Mesodermal cell (in vitro differentiated cells): ENCODE measurements at regions not wholly inside any gene's neighbourhood (a gene's known extent, or its start where the extent isn't known, plus 50 kb on each side); places are given as distances from the start of the nearest gene placed in this dataset.

Experiments used
- H3K27ac ChIP-seq: 2 replicates; pipeline ENCODE4 v1.7.0; 2013; ENCODE audit warnings: mild to moderate bottlenecking, low read depth, low read length, moderate library complexity; ENCODE audit not compliant: severe bottlenecking
- H3K36me3 ChIP-seq: 2 replicates; pipeline ENCODE4 v1.7.1; 2013; ENCODE audit warnings: mild to moderate bottlenecking, low read length, moderate library complexity; ENCODE audit not compliant: control insufficient read depth, insufficient read depth
- H3K4me1 ChIP-seq: one replicate; pipeline ENCODE4 v1.7.1; 2013; ENCODE audit warnings: mild to moderate bottlenecking, low read length; ENCODE audit not compliant: insufficient read depth, control insufficient read depth, poor library complexity, severe bottlenecking
- H3K4me3 ChIP-seq: 2 replicates; pipeline ENCODE4 v1.7.0; 2013; ENCODE audit warnings: low read length, control low read depth, mild to moderate bottlenecking; ENCODE audit not compliant: insufficient read depth, poor library complexity, severe bottlenecking; ENCODE audit errors: extremely low read depth
- H3K9me3 ChIP-seq: 2 replicates; pipeline ENCODE4 v1.7.1; 2013; ENCODE audit warnings: mild to moderate bottlenecking, low read length, moderate library complexity; ENCODE audit not compliant: control insufficient read depth
- WGBS, 2 experiments: methylation state at CpG; one replicate each; pipeline ENCODE4 v1.1.5; 2013; ENCODE audit warnings: missing lambda C conversion rate in 2 of 2; ENCODE audit not compliant: insufficient coverage in 2 of 2; 5-methylcytosine and 5-hydroxymethylcytosine counted together

GRCh38 chr18:64810354-64810753 lies 661.5 kb upstream of the LINC00305 start:
- WGBS, 2 experiments = 90 to 95% methylated on average over 1 to 2 of the region's 3 CpGs
- Histone ChIP-seq H3K36me3 (no peaks in the 10 kb centered on the region), H3K9me3 (peaks cover 5% of the 10 kb centered on the region), H3K27ac (no peak overlapping the region), H3K4me3 (no peak overlapping the region), H3K4me1 (no peaks in the 10 kb centered on the region)

GRCh38 chr18:64809801-64810200 lies 660.9 kb upstream of the LINC00305 start:
- H3K4me1 ChIP-seq = no peaks in the 10 kb centered on the region
- WGBS, 2 experiments = 80 to 82% methylated on average over 1 to 4 of the region's 5 CpGs

GRCh38 chr18:64807560-64807959 lies 658.7 kb upstream of the LINC00305 start:
- Histone ChIP-seq H3K36me3 (no peaks in the 10 kb centered on the region), H3K9me3 (no peaks in the 10 kb centered on the region), H3K4me3 (no peak overlapping the region), H3K27ac (no peak overlapping the region), H3K4me1 (no peaks in the 10 kb centered on the region)
- WGBS, 2 experiments = 91 to 92% methylated on average over 5 of the region's 5 CpGs

More at GRCh38 chr18:64809801-64810200, 660.9 kb upstream of the LINC00305 start:
- peaks cover 5% of the 10 kb centered on the region for H3K9me3 ChIP-seq
- H3K27ac ChIP-seq = no peak overlapping the region
- no peaks in the 10 kb centered on the region for H3K36me3 ChIP-seq
- H3K4me3 ChIP-seq = no peak overlapping the region

- H3K36me3 ChIP-seq = no peaks in the 10 kb centered on the region
- no peaks in the 10 kb centered on the region for H3K4me1 ChIP-seq
- H3K4me3 ChIP-seq = no peak overlapping the region
- 86 to 100% methylated on average over 1 to 2 of the region's 5 CpGs for WGBS, 2 experiments
- no peaks in the 10 kb centered on the region for H3K9me3 ChIP-seq
- no peak overlapping the region for H3K27ac ChIP-seq
Observed at GRCh38 chr18:64806691-64807090, 657.8 kb upstream of the LINC00305 start.

GRCh38 chr18:64806232-64806631 lies 657.3 kb upstream of the LINC00305 start:
- Histone ChIP-seq H3K4me3 (no peak overlapping the region), H3K9me3 (no peaks in the 10 kb centered on the region), H3K4me1 (no peaks in the 10 kb centered on the region), H3K36me3 (no peaks in the 10 kb centered on the region), H3K27ac (no peak overlapping the region)
- WGBS, 2 experiments = no CpG with 5 or more reads among the region's 2 CpGs

GRCh38 chr18:64803471-64803870 lies 654.6 kb upstream of the LINC00305 start:
- WGBS, 2 experiments = no CpG with 5 or more reads among the region's 1 CpG
- no peaks in the 10 kb centered on the region for H3K4me1 ChIP-seq

GRCh38 chr18:64800151-64800550 lies 651.3 kb upstream of the LINC00305 start:
- H3K36me3 ChIP-seq = no peaks in the 10 kb centered on the region
- H3K4me1 ChIP-seq = no peaks in the 10 kb centered on the region
- H3K27ac ChIP-seq = no peak overlapping the region
- no peaks in the 10 kb centered on the region for H3K9me3 ChIP-seq
- H3K4me3 ChIP-seq = no peak overlapping the region

More at GRCh38 chr18:64803471-64803870, 654.6 kb upstream of the LINC00305 start:
- H3K27ac ChIP-seq = no peak overlapping the region
- H3K9me3 ChIP-seq = no peaks in the 10 kb centered on the region
- no peaks in the 10 kb centered on the region for H3K36me3 ChIP-seq
- no peak overlapping the region for H3K4me3 ChIP-seq

- Histone ChIP-seq H3K27ac (no peak overlapping the region), H3K4me3 (no peak overlapping the region), H3K9me3 (no peaks in the 10 kb centered on the region), H3K4me1 (no peaks in the 10 kb centered on the region), H3K36me3 (no peaks in the 10 kb centered on the region)
- 67 to 100% methylated on average over 1 to 2 of the region's 4 CpGs for WGBS, 2 experiments
Observed at GRCh38 chr18:64799376-64799775, 650.5 kb upstream of the LINC00305 start.

GRCh38 chr18:64791236-64791635 lies 642.3 kb upstream of the LINC00305 start:
- Histone ChIP-seq H3K27ac (no peak overlapping the region), H3K4me3 (no peak overlapping the region), H3K36me3 (no peaks in the 10 kb centered on the region), H3K4me1 (no peaks in the 10 kb centered on the region), H3K9me3 (no peaks in the 10 kb centered on the region)
- 95 to 100% methylated on average over 1 to 3 of the region's 4 CpGs for WGBS, 2 experiments

- no CpG with 5 or more reads among the region's 4 CpGs for WGBS, 2 experiments
- no peak overlapping the region for H3K27ac ChIP-seq
- no peak overlapping the region for H3K4me3 ChIP-seq
- H3K9me3 ChIP-seq = no peaks in the 10 kb centered on the region
- H3K4me1 ChIP-seq = no peaks in the 10 kb centered on the region
- no peaks in the 10 kb centered on the region for H3K36me3 ChIP-seq
Observed at GRCh38 chr18:64785686-64786085, 636.8 kb upstream of the LINC00305 start.

- Histone ChIP-seq H3K4me3 (no peak overlapping the region), H3K27ac (no peak overlapping the region), H3K36me3 (no peaks in the 10 kb centered on the region), H3K4me1 (no peaks in the 10 kb centered on the region), H3K9me3 (no peaks in the 10 kb centered on the region)
- 81 to 89% methylated on average over 3 of the region's 6 CpGs for WGBS, 2 experiments
Observed at GRCh38 chr18:64777556-64777955, 628.7 kb upstream of the LINC00305 start.
